Body of pancreas (tissue), 4 donors: ENCODE measurements at regions not wholly inside any gene's neighbourhood (a gene's known extent, or its start where the extent isn't known, plus 50 kb on each side); places are given as distances from the start of the nearest gene placed in this dataset.

Source experiments
- ATAC-seq: fragments of 150-250 bp; one replicate; pipeline ENCODE4 v1.9.1; 2016
- DNase-seq, 4 donors: peaks; one replicate each; pipeline ENCODE4 v3.0.0-alpha.2; 2019
- H3K27ac ChIP-seq, 4 donors: fragments of 200-600 bp; sonication (generic); 1 replicate in 3 of 4; 2 replicates in 1 of 4; pipeline versions ENCODE4 v1.5.1 to v1.6.1; 2016 to 2019; ENCODE audit warnings: mild to moderate bottlenecking in 1 of 4, mixed read lengths in 1 of 4, moderate library complexity in 1 of 4
- H3K27me3 ChIP-seq, 2 donors: fragments of 200-600 bp; sonication (generic); one replicate each; pipeline ENCODE4 v1.6.0; 2016; ENCODE audit warnings: mild to moderate bottlenecking in 1 of 2
- H3K36me3 ChIP-seq, 2 donors: fragments of 200-600 bp; sonication (generic); replicated peaks in 1 of 2; 2 replicates each; pipeline ENCODE4 v1.5.1; 2016; ENCODE audit warnings: low read depth in 2 of 2; ENCODE audit not compliant: insufficient read depth in 1 of 2
- H3K4me1 ChIP-seq: fragments of 200-600 bp; sonication (generic); one replicate; pipeline ENCODE4 v1.6.0; 2016
- H3K4me3 ChIP-seq, 2 donors: fragments of 200-600 bp; sonication (generic); 1 replicate in 1 of 2; 2 replicates in 1 of 2; pipeline ENCODE4 v1.5.1; 2016 to 2019
- H3K9me3 ChIP-seq, 3 donors: fragments of 200-600 bp; sonication (generic); 1 replicate in 2 of 3; 2 replicates in 1 of 3; pipeline ENCODE4 v1.5.1; 2016
- POLR2A ChIP-seq, 3 donors: fragments of 450-650 bp; IDR thresholded peaks; one replicate each; pipeline ENCODE4 v1.6.1; 2016; ENCODE audit warnings: antibody characterized with exemption in 3 of 3, mild to moderate bottlenecking in 2 of 3
- WGBS, 2 donors: methylation state at CpG; one replicate each; pipeline ENCODE4 v1.1.5; 2017; 5-methylcytosine and 5-hydroxymethylcytosine counted together
- intact Hi-C: fragments of 100-400 bp; cut with DNase I; formaldehyde crosslinking; loops from one replicate; pipeline ENCODE4 v1.15.1; 2023
- TF ChIP-seq, protein P1 (sequence below), 7 experiments: fragments of 450-650 bp in 4 of 7; fragments of 200-600 bp in 3 of 7; sonication (generic) in 3 of 7; IDR thresholded peaks; one replicate each; pipeline ENCODE4 v1.5.1; 2016 to 2019; ENCODE audit warnings: antibody characterized with exemption in 7 of 7

DNA sequence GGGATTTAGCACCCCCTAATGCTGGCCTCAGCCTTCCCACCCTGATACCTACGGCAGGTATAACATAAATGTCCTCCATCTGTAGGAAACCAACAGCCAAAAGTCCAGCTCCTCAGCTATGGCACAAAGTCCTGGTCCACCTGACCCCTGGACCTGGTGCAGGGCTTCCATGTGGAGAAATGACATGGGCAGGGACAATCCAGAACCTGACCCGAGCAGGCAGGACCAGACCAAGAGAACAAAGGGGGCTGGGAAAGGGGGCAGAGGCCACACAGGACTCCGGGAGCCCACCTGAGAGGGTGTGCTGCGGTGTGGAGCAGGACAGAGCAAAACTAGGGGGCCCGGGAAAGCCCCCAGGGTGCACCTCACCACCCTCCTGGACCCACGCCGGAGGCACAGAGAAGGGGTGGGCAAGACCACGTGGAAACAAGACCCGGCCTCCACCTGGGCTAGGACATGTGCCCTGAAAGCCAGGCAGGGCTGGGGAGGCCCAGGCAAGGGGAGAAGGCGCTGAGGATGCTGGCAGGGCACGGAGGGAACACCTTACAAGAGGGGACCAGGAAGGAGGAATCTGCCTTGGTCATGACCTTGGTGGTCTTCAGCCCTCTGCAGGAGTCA, 368.9 kb downstream of the SHANK2 start:
- TF ChIP-seq, protein P1, sequence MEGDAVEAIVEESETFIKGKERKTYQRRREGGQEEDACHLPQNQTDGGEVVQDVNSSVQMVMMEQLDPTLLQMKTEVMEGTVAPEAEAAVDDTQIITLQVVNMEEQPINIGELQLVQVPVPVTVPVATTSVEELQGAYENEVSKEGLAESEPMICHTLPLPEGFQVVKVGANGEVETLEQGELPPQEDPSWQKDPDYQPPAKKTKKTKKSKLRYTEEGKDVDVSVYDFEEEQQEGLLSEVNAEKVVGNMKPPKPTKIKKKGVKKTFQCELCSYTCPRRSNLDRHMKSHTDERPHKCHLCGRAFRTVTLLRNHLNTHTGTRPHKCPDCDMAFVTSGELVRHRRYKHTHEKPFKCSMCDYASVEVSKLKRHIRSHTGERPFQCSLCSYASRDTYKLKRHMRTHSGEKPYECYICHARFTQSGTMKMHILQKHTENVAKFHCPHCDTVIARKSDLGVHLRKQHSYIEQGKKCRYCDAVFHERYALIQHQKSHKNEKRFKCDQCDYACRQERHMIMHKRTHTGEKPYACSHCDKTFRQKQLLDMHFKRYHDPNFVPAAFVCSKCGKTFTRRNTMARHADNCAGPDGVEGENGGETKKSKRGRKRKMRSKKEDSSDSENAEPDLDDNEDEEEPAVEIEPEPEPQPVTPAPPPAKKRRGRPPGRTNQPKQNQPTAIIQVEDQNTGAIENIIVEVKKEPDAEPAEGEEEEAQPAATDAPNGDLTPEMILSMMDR (IDR thresholded peaks at IDR 0.05) = no peak
- TF ChIP-seq POLR2A (IDR thresholded peaks at IDR 0.05) = no peak
- Histone ChIP-seq H3K4me3 (no peak overlapping the region), H3K4me1 (no peaks in the 10 kb centered on the region), H3K9me3 (no peaks in the 10 kb centered on the region), H3K36me3 (peaks cover 0 to 2% of the 10 kb centered on the region in 2 donors), H3K27ac (no peak overlapping the region), H3K27me3 (no peaks in the 10 kb centered on the region)
- WGBS, 2 donors = 81 to 86% methylated on average over 9 of the region's 11 CpGs
- ATAC-seq (no peak), DNase-seq (no peak)
- intact Hi-C loops = no loop called here

DNA sequence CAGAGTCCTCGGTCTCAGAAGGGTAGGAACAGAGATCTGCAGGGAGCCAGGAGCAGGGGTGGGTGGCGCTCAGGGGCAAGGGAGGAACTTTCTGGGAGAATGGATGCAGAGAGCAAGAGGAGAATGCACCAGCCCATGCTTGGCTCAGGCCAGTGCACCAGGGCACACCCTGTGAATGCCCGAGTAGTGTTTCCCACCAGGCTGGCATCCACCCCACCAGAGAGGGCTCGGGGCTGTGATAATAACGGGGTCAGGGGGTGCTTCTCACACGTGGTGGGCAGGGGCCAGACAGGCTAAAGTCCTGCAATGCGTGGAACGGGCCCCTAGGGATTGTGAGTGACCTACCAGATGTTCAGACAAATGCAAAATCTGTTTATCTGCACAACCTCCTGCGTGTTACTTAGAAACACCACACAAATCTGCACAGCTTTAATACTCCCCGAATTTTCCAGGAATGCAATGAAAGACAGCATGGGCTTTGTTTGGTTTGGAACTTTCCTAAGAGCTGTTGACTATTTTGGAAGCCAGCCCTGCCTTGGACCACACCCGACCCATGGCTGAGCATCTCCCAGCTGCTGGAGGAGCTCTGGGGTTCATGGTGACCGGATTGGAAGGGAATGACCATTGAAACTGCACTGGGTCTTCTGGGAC, 368.3 kb downstream of the SHANK2 start:
- TF ChIP-seq, protein P1 (IDR thresholded peaks at IDR 0.05) = no peak
- no peak for ATAC-seq
- H3K27me3 ChIP-seq = no peaks in the 10 kb centered on the region
- no peak for DNase-seq
- no peaks in the 10 kb centered on the region for H3K9me3 ChIP-seq
- no peak overlapping the region for H3K27ac ChIP-seq
- no peaks in the 10 kb centered on the region for H3K4me1 ChIP-seq
- no peak overlapping the region for H3K4me3 ChIP-seq
- H3K36me3 ChIP-seq = peaks cover 0 to 2% of the 10 kb centered on the region in 2 donors
- 73 to 77% methylated on average over 12 of the region's 12 CpGs for WGBS, 2 donors
- intact Hi-C loops = no loop called here

- Histone ChIP-seq H3K36me3 (peaks cover 0 to 2% of the 10 kb centered on the region in 2 donors), H3K27me3 (no peaks in the 10 kb centered on the region), H3K4me3 (no peak overlapping the region), H3K9me3 (no peaks in the 10 kb centered on the region), H3K4me1 (no peaks in the 10 kb centered on the region), H3K27ac (no peak overlapping the region)
- no peak for ATAC-seq
- 84 to 85% methylated on average over 27 to 42 of the region's 42 CpGs for WGBS, 2 donors
- TF ChIP-seq, protein P1 (IDR thresholded peaks at IDR 0.05) = no peak
- TF ChIP-seq POLR2A (IDR thresholded peaks at IDR 0.05) = no peak
- no peak for DNase-seq
- intact Hi-C loops = no loop called here
Measured at GRCh38 chr11:70885281-70886231, 366.8 kb downstream of the SHANK2 start.

GRCh38 chr11:70886256-70886655, 366.1 kb downstream of the SHANK2 start:
- DNase-seq (no peak), ATAC-seq (no peak)
- H3K27ac ChIP-seq = no peak overlapping the region
- intact Hi-C loops = no loop called here
- no peaks in the 10 kb centered on the region for H3K27me3 ChIP-seq
- peaks cover 0 to 2% of the 10 kb centered on the region in 2 donors for H3K36me3 ChIP-seq
- WGBS, 2 donors = 76 to 86% methylated on average over 4 of the region's 4 CpGs
- no peaks in the 10 kb centered on the region for H3K4me1 ChIP-seq
- H3K9me3 ChIP-seq = no peaks in the 10 kb centered on the region
- H3K4me3 ChIP-seq = no peak overlapping the region
- TF ChIP-seq, protein P1 (IDR thresholded peaks at IDR 0.05) = no peak
- TF ChIP-seq POLR2A (IDR thresholded peaks at IDR 0.05) = no peak
